Type B pancreatic cell (in vitro differentiated cells): ENCODE measurements at regions not wholly inside any gene's neighbourhood (a gene's known extent, or its start where the extent isn't known, plus 50 kb on each side); places are given as distances from the start of the nearest gene placed in this dataset.

ENCODE experiments used
- DNase-seq: peaks from one replicate; pipeline ENCODE4 v3.0.0; 2021; ENCODE audit warnings: mixed read lengths; ENCODE audit not compliant: unreplicated experiment; ENCODE audit errors: extremely low spot score
- H3K27ac Mint-ChIP-seq: 2 replicates; pipeline ENCODE4 v1.8.0; 2021; ENCODE audit warnings: mild to moderate bottlenecking, mixed read lengths
- H3K27me3 Mint-ChIP-seq: 2 replicates; pipeline ENCODE4 v1.8.0; 2021; ENCODE audit warnings: mixed read lengths
- H3K36me3 Mint-ChIP-seq: 2 replicates; pipeline ENCODE4 v1.8.0; 2021; ENCODE audit warnings: mixed read lengths
- H3K4me1 Mint-ChIP-seq: one replicate; pipeline ENCODE4 v1.8.0; 2021; ENCODE audit warnings: mixed read lengths; ENCODE audit not compliant: unreplicated experiment
- H3K4me3 Mint-ChIP-seq: 2 replicates; pipeline ENCODE4 v1.8.0; 2021; ENCODE audit warnings: mild to moderate bottlenecking, mixed read lengths
- H3K9me3 Mint-ChIP-seq: 2 replicates; pipeline ENCODE4 v1.8.0; 2021; ENCODE audit warnings: mixed read lengths
- TF ChIP-seq, protein P1 (sequence below): fragments of 200-600 bp; sonication (generic); conservative IDR thresholded peaks from 2 replicates; pipeline ENCODE4 v1.5.0; 2021; ENCODE audit warnings: antibody characterized with exemption, mild to moderate bottlenecking

DNA sequence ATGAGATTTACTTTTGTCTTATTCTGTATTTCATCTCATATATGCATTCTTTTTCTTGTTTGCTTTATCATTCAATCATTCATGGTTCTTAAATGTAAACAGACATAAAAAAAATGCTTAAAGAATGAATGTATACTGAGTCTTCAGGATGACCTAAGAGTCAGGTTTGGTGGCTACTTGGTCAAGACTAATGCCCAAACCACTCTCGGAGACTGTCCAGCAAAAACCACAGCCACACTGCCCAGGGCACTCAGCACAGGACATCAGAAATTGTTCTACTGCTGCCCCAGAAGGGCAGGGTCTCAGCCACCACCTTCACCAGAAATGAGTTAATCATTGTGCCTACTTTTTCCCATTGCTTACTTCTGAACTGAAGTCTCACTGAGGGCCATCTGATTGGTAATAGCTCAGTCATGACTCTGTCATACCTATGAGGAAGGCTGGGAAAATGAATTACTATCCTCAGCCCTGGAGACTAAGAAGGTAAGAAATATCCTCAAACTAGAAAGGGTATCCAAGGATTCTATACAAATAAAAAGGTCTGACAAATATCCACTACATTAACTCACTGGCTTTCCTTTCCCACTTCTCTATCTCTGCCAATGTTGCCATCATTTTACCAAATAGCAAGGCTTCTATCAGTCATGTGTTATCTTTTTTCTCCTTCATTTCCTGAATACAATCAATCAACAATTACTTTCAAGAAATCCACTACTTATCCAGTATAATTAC lies 236.1 kb downstream of the CETN3 start:
- TF ChIP-seq, protein P1, sequence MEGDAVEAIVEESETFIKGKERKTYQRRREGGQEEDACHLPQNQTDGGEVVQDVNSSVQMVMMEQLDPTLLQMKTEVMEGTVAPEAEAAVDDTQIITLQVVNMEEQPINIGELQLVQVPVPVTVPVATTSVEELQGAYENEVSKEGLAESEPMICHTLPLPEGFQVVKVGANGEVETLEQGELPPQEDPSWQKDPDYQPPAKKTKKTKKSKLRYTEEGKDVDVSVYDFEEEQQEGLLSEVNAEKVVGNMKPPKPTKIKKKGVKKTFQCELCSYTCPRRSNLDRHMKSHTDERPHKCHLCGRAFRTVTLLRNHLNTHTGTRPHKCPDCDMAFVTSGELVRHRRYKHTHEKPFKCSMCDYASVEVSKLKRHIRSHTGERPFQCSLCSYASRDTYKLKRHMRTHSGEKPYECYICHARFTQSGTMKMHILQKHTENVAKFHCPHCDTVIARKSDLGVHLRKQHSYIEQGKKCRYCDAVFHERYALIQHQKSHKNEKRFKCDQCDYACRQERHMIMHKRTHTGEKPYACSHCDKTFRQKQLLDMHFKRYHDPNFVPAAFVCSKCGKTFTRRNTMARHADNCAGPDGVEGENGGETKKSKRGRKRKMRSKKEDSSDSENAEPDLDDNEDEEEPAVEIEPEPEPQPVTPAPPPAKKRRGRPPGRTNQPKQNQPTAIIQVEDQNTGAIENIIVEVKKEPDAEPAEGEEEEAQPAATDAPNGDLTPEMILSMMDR: no peak
- H3K27me3 Mint-ChIP-seq: no peaks in the 10 kb centered on the region
- no peak for DNase-seq

DNA sequence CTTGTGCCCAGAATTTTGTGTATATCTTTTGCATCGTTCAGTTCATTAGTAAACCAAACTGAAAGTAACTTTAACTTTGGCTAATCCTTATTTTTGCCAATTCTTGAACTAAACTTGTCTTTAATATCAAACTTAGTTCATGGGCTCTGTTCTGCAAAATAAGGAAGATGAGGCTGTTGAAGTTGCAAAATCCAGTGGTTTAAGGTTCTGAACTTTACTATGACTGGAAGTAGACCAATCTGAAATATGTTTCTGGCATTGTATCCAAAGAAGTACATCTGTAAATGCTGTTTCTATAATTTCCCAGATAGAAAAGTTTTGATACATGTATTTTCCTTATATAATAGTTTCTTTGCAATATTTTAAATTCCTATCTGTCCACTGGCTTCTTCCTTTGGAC lies 238.1 kb downstream of the CETN3 start:
- H3K36me3 Mint-ChIP-seq: no peaks in the 10 kb centered on the region
- no peaks in the 10 kb centered on the region for H3K4me1 Mint-ChIP-seq
- no peak overlapping the region for H3K4me3 Mint-ChIP-seq
- TF ChIP-seq, protein P1: no peak
- no peak overlapping the region for H3K27ac Mint-ChIP-seq
- H3K9me3 Mint-ChIP-seq: no peaks in the 10 kb centered on the region
- H3K27me3 Mint-ChIP-seq: no peaks in the 10 kb centered on the region
- DNase-seq: no peak

More for the DNA sequence above, 236.1 kb downstream of the CETN3 start:
- Mint-ChIP-seq H3K4me1 (no peaks in the 10 kb centered on the region), H3K9me3 (peaks cover 8% of the 10 kb centered on the region), H3K27ac (no peak overlapping the region), H3K36me3 (no peaks in the 10 kb centered on the region), H3K4me3 (no peak overlapping the region)

DNA sequence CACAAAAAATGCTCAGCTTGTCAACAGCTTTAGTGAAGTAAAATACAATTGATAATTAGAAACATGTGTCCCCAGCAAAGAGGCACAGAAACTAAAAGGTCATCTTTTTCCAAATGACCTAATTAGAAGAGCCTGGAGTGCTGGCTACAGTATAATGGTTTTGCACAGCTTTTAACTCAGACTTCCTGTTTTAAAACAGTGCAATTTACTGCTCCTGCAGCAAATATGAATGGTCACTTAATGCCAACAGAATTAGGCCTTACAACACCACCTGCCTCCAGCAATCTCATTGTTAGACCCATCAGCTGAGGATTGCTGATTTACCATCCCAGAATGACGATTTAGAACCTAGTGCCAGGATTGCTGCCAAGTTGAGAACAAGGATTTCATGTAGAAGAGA lies 239.3 kb downstream of the CETN3 start:
- no peaks in the 10 kb centered on the region for H3K36me3 Mint-ChIP-seq
- H3K27ac Mint-ChIP-seq: no peak overlapping the region
- H3K27me3 Mint-ChIP-seq: no peaks in the 10 kb centered on the region
- H3K4me3 Mint-ChIP-seq: no peak overlapping the region
- no peaks in the 10 kb centered on the region for H3K4me1 Mint-ChIP-seq
- TF ChIP-seq, protein P1: no peak
- DNase-seq: no peak
- no peaks in the 10 kb centered on the region for H3K9me3 Mint-ChIP-seq

DNA sequence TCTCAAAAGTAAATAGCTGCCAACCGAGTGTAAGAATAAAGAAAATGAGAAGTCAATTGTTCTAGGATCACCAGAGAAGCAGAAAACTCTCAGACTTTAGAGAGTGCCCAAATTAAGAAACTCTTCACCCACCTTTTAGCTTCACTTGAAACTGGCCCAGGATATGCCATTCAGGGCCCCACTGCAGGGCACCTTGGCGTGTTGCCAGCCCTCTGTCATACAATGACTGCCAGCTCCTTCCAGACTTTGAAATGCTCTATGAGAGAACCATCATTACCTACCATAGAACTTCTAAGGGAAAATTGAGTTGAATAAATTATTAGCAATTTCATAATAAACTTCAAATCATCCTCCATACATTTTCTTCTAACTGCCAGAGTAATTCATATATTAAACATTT lies 240.5 kb downstream of the CETN3 start:
- H3K27me3 Mint-ChIP-seq: no peaks in the 10 kb centered on the region
- no peak overlapping the region for H3K27ac Mint-ChIP-seq
- TF ChIP-seq, protein P1: no peak
- no peak for DNase-seq
- H3K36me3 Mint-ChIP-seq: no peaks in the 10 kb centered on the region
- no peaks in the 10 kb centered on the region for H3K4me1 Mint-ChIP-seq
- H3K9me3 Mint-ChIP-seq: no peaks in the 10 kb centered on the region
- no peak overlapping the region for H3K4me3 Mint-ChIP-seq

DNA sequence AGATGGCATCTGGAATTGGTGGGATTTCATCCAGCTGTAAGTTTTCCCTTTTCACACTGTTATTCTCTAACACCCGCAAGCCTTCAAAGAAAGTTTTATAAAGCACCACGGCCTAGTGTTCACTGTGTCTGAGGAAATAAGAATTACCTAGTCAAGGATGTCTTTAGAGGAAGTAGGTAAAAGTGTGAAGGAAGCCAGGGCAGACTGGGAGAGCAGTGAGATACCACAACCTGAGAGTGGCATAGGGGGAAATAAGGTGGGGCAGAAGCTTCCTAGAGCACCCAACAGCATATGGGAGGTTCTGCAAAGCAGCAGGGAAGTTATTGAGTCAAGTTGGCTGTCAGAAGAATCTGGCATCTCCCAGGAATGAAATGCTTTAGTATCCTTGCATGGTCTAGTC lies 241.2 kb downstream of the CETN3 start:
- H3K27ac Mint-ChIP-seq: no peak overlapping the region
- H3K9me3 Mint-ChIP-seq: no peaks in the 10 kb centered on the region
- no peaks in the 10 kb centered on the region for H3K4me1 Mint-ChIP-seq
- no peak overlapping the region for H3K4me3 Mint-ChIP-seq
- DNase-seq: no peak
- TF ChIP-seq, protein P1: no peak
- no peaks in the 10 kb centered on the region for H3K36me3 Mint-ChIP-seq
- H3K27me3 Mint-ChIP-seq: no peaks in the 10 kb centered on the region
